Parathyroid adenoma (tissue), 2 donors: ENCODE measurements at regions not wholly inside any gene's neighbourhood (a gene's known extent, or its start where the extent isn't known, plus 50 kb on each side); places are given as distances from the start of the nearest gene placed in this dataset.
"Not testable (repeated sequence)": the region's sequence is repeated elsewhere in the genome, so short reads cannot be mapped to it uniquely, and the experiment has no call there.

Source experiments
- H2AFZ ChIP-seq: fragments of 300-600 bp; sonication (generic); one replicate; pipeline ENCODE4 v1.7.0; 2017; ENCODE audit warnings: antibody characterized with exemption, mild to moderate bottlenecking
- H3K27ac ChIP-seq: fragments of 300-600 bp; sonication (generic); one replicate; pipeline ENCODE4 v1.7.0; 2017
- H3K27me3 ChIP-seq: fragments of 300-600 bp; sonication (generic); one replicate; pipeline ENCODE4 v1.7.0; 2017; ENCODE audit warnings: low read length; ENCODE audit not compliant: control insufficient read depth, insufficient read depth
- H3K36me3 ChIP-seq: fragments of 300-600 bp; sonication (generic); one replicate; pipeline ENCODE4 v1.7.0; 2017; ENCODE audit warnings: low read length; ENCODE audit not compliant: control insufficient read depth, insufficient read depth
- H3K4me1 ChIP-seq: fragments of 300-600 bp; sonication (generic); one replicate; pipeline ENCODE4 v1.7.0; 2017; ENCODE audit warnings: control low read depth
- H3K4me2 ChIP-seq: fragments of 300-600 bp; sonication (generic); one replicate; pipeline ENCODE4 v1.7.0; 2017; ENCODE audit warnings: low read length
- H3K4me3 ChIP-seq: fragments of 300-600 bp; sonication (generic); one replicate; pipeline ENCODE4 v1.7.0; 2017; ENCODE audit warnings: low read depth, low read length
- H3K79me2 ChIP-seq: fragments of 300-600 bp; sonication (generic); one replicate; pipeline ENCODE4 v1.7.0; 2017; ENCODE audit warnings: control low read depth
- H3K9ac ChIP-seq: fragments of 300-600 bp; sonication (generic); one replicate; pipeline ENCODE4 v1.7.0; 2017; ENCODE audit warnings: mild to moderate bottlenecking
- H3K9me3 ChIP-seq: fragments of 300-600 bp; sonication (generic); one replicate; pipeline ENCODE4 v1.7.0; 2017; ENCODE audit warnings: low read length; ENCODE audit not compliant: control insufficient read depth
- TF ChIP-seq, protein P1 (sequence below): fragments of 300-600 bp; sonication (generic); IDR thresholded peaks from one replicate; pipeline ENCODE4 v1.7.0; 2017; ENCODE audit warnings: antibody characterized with exemption, mild to moderate bottlenecking
- donor health status: primary hyperparathyroidism.

- Histone ChIP-seq H2AFZ (no peak overlapping the region), H3K27ac (no peak overlapping the region), H3K27me3 (no peaks in the 10 kb centered on the region), H3K4me2 (no peak overlapping the region), H3K9me3 (no peaks in the 10 kb centered on the region), H3K9ac (no peak overlapping the region), H3K4me1 (no peaks in the 10 kb centered on the region), H3K4me3 (no peak overlapping the region), H3K79me2 (no peaks in the 10 kb centered on the region), H3K36me3 (no peaks in the 10 kb centered on the region)
- TF ChIP-seq, protein P1, sequence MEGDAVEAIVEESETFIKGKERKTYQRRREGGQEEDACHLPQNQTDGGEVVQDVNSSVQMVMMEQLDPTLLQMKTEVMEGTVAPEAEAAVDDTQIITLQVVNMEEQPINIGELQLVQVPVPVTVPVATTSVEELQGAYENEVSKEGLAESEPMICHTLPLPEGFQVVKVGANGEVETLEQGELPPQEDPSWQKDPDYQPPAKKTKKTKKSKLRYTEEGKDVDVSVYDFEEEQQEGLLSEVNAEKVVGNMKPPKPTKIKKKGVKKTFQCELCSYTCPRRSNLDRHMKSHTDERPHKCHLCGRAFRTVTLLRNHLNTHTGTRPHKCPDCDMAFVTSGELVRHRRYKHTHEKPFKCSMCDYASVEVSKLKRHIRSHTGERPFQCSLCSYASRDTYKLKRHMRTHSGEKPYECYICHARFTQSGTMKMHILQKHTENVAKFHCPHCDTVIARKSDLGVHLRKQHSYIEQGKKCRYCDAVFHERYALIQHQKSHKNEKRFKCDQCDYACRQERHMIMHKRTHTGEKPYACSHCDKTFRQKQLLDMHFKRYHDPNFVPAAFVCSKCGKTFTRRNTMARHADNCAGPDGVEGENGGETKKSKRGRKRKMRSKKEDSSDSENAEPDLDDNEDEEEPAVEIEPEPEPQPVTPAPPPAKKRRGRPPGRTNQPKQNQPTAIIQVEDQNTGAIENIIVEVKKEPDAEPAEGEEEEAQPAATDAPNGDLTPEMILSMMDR: no peak
Measured at GRCh38 chr6:37569317-37569716, 69.6 kb upstream of the CCDC167 start.

DNA sequence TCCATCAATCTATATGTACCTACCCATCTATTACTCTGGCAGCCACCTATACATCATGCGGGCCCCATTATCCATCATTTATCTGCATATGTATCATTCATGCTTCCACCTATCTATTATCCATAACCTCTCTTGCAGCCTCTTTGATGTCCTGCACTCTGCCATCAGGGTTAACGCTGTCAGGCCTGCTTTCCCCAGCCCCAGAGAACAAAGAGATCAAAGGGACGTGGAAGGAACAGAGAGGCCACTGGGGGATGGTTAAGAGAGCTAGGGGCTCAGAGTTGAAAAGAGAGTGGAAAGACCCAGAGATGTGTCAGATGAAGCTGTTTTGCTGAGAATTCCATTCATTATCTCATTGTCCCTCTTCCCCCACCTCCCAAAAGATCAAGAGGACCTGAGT lies 67.3 kb upstream of the CCDC167 start:
- no peak overlapping the region for H3K9ac ChIP-seq
- no peaks in the 10 kb centered on the region for H3K36me3 ChIP-seq
- H3K4me3 ChIP-seq: no peak overlapping the region
- no peak overlapping the region for H2AFZ ChIP-seq
- no peaks in the 10 kb centered on the region for H3K4me1 ChIP-seq
- TF ChIP-seq, protein P1: no peak
- H3K79me2 ChIP-seq: no peaks in the 10 kb centered on the region
- H3K4me2 ChIP-seq: no peak overlapping the region
- no peak overlapping the region for H3K27ac ChIP-seq
- H3K9me3 ChIP-seq: no peaks in the 10 kb centered on the region
- H3K27me3 ChIP-seq: no peaks in the 10 kb centered on the region

GRCh38 chr6:37566111-37566949 lies 66.6 kb upstream of the CCDC167 start:
- peak overlapping the region; percentile 5 for H3K4me3 ChIP-seq
- H3K27me3 ChIP-seq: no peaks in the 10 kb centered on the region
- peak overlapping the region; percentile 12 for H3K4me2 ChIP-seq
- no peaks in the 10 kb centered on the region for H3K9me3 ChIP-seq
- no peaks in the 10 kb centered on the region for H3K79me2 ChIP-seq
- TF ChIP-seq, protein P1: peak; percentile 81
- no peak overlapping the region for H3K27ac ChIP-seq
- H2AFZ ChIP-seq: peak overlapping the region; percentile 75
- no peaks in the 10 kb centered on the region for H3K36me3 ChIP-seq
- no peak overlapping the region for H3K9ac ChIP-seq
- no peaks in the 10 kb centered on the region for H3K4me1 ChIP-seq

GRCh38 chr6:37565267-37566110 lies 65.8 kb upstream of the CCDC167 start:
- Histone ChIP-seq H3K4me1 (no peaks in the 10 kb centered on the region), H3K9ac (no peak overlapping the region), H2AFZ (peak overlapping the region; percentile 75), H3K9me3 (no peaks in the 10 kb centered on the region), H3K4me3 (no peak overlapping the region), H3K36me3 (no peaks in the 10 kb centered on the region), H3K27me3 (no peaks in the 10 kb centered on the region), H3K27ac (no peak overlapping the region), H3K79me2 (no peaks in the 10 kb centered on the region), H3K4me2 (no peak overlapping the region)
- TF ChIP-seq, protein P1: no peak

DNA sequence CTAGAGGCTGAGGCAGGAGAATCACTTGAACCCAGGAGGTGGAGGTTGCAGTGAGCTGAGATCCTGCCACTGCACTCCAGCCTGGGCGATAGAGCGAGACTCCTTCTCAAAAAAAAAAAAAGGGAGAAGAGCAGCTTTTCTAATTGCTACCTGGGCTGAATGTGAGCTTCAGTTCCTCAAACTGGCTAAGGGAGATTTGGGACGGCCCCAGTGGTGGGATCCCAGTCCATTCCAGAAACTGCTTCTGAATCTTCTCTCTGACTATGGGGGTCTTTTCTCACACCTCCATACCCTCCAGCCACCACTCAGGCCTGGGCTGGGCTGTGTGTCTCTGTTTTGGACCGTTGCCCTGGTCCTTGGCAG lies 63.2 kb upstream of the CCDC167 start:
- not testable (repeated sequence) for H2AFZ ChIP-seq, H3K27me3 ChIP-seq

More for the DNA sequence above, 63.2 kb upstream of the CCDC167 start:
- not testable (repeated sequence) for H3K4me1 ChIP-seq, H3K9ac ChIP-seq, H3K4me2 ChIP-seq, H3K9me3 ChIP-seq, H3K4me3 ChIP-seq, H3K79me2 ChIP-seq, H3K27ac ChIP-seq, H3K36me3 ChIP-seq
